ENCODE measurements at regions not wholly inside any gene's neighbourhood (a gene's known extent, or its start where the extent isn't known, plus 50 kb on each side); places are given as distances from the start of the nearest gene placed in this dataset.
"Not testable (repeated sequence)": the region's sequence is repeated elsewhere in the genome, so short reads cannot be mapped to it uniquely, and the experiment has no call there.

DNA sequence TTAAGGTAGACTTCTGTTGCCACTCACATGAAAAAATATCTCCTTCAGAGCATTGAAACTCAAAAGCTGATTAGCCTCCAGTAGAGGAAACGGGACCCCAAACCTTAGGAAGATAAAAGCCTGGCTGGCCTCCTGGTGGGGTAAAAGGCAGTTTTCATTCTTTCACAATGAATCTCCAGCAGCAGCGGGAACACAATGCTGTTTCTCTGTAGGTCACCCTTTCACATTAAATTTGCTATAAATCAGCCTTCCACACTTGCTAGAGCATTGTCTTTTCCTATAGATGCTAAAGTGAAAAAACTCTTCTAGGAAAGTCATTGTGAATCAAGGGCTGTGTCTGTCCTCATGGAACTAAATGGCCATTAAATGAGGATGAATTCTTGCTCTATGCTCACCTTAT, 207.3 kb upstream of the MAGEB2 start:
- Mint-ChIP-seq H3K27me3 (ENCODE audit: low read depth) (no peaks in the 10 kb centered on the region), H3K9me3 (peaks cover 2 to 9% of the 10 kb centered on the region in 2 donors), H3K4me1 (ENCODE audit: low read depth) (no peaks in the 10 kb centered on the region), H3K36me3 (ENCODE audit: insufficient read depth in 2 of 2) (peaks cover 0 to 4% of the 10 kb centered on the region in 2 donors), H3K4me3 (no peak overlapping the region), H3K27ac (no peak overlapping the region)
- DNase-seq (no peak), ATAC-seq (replicated peaks in 1 of 2) (no peak)

DNA sequence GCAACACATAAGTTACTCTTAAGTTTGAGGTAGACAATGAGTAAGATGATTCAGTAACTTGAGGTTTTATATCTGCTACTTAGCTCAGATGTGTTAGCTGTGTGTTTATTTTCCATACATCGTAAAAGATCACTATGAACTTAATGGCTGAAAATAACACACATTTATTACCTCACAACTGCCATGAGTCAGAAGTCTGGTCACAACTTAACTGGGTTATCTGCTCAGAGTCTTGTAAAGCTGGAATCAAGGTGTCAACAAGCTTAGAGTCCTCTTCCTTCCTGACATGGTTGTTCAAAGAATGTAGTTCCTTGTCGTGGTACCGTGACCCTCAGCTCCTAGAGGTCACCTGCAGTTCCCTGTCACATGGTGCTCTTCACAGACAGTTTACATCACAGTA, 204.9 kb upstream of the MAGEB2 start:
- ATAC-seq (replicated peaks in 1 of 2) (no peak), DNase-seq (no peak)
- H3K9me3 Mint-ChIP-seq = peaks cover 2 to 7% of the 10 kb centered on the region in 2 donors
- no peaks in the 10 kb centered on the region for H3K27me3 Mint-ChIP-seq (ENCODE audit: low read depth)
- no peak overlapping the region for H3K4me3 Mint-ChIP-seq
- H3K27ac Mint-ChIP-seq = no peak overlapping the region
- H3K36me3 Mint-ChIP-seq (ENCODE audit: insufficient read depth in 2 of 2) = peaks cover 0 to 4% of the 10 kb centered on the region in 2 donors
- H3K4me1 Mint-ChIP-seq (ENCODE audit: low read depth) = no peaks in the 10 kb centered on the region

DNA sequence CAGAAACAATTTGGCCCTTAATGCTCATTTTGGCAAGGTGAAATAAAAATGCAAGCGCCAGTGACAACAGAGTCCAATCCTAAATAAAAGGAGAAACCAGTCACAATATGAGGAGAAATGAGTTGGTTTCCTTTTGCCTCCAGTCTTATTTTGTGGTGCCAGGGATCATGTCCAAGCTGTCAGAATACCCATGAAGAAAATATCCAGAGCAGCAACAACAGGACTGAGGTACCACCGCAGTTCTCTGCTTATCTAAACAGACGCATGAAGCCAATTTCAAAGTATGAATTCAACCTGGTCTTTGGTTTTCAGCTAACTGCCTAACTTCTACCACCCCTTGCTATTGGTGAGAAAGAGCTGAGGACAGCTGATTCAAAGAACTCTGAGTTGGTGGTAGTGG, 199.9 kb upstream of the MAGEB2 start:
- Mint-ChIP-seq H3K27ac (no peak overlapping the region), H3K36me3 (ENCODE audit: insufficient read depth in 2 of 2) (peaks cover 0 to 3% of the 10 kb centered on the region in 2 donors), H3K27me3 (ENCODE audit: low read depth) (no peaks in the 10 kb centered on the region), H3K4me1 (ENCODE audit: low read depth) (no peaks in the 10 kb centered on the region), H3K9me3 (peaks cover 2 to 3% of the 10 kb centered on the region in 2 donors), H3K4me3 (no peak overlapping the region)
- ATAC-seq (replicated peaks in 1 of 2) = no peak
- DNase-seq = no peak

DNA sequence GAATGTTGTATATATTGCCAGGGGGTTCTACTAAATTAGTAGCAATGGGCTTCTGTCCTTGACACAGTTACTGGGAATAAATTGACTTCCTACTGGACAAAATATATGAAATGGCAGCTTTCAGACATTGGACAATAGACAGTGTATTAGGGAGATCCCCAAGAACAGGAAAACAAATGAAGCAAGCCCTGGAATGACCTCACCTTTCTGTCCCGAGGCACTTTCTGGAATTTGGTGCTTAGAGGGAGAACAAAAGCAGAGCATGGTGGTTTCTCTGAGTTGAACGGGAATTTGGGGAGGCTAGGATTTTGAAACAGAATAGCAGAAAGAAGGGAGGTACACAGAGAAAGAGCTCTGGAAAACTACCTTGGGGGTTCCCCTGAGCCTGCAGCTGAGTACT, 187.7 kb upstream of the MAGEB2 start:
- H3K27ac Mint-ChIP-seq = no peak overlapping the region
- ATAC-seq (replicated peaks in 1 of 2) = no peak
- H3K4me1 Mint-ChIP-seq (ENCODE audit: low read depth) = no peaks in the 10 kb centered on the region
- no peaks in the 10 kb centered on the region for H3K36me3 Mint-ChIP-seq (ENCODE audit: insufficient read depth in 2 of 2)
- peaks cover 0 to 1% of the 10 kb centered on the region in 2 donors for H3K9me3 Mint-ChIP-seq
- DNase-seq = no peak
- no peaks in the 10 kb centered on the region for H3K27me3 Mint-ChIP-seq (ENCODE audit: low read depth)
- H3K4me3 Mint-ChIP-seq = no peak overlapping the region

DNA sequence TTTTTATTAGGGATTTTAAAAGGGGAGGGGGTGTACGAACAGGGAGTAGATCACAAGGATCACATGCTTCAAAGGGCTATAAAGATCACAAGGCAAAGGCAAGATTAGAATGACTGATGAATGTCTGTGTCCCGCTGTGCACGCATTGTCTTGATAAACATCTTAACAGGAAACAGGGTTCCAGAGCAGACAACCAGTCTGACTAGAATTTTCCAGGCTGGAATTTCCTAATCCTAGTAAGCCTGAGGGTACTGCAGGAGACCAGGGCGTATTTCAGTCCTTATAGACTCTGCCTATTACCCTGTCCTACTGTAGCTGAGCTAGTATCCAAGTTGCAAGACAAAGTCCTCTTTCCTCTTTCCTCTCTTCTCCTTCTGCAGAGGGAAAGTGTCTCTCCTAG, 179.0 kb upstream of the MAGEB2 start:
- not testable (repeated sequence) for H3K27me3 Mint-ChIP-seq (ENCODE audit: low read depth); H3K4me1 Mint-ChIP-seq (ENCODE audit: low read depth); H3K9me3 Mint-ChIP-seq; H3K4me3 Mint-ChIP-seq; H3K36me3 Mint-ChIP-seq (ENCODE audit: insufficient read depth in 2 of 2); DNase-seq; H3K27ac Mint-ChIP-seq; ATAC-seq (replicated peaks in 1 of 2)

DNA sequence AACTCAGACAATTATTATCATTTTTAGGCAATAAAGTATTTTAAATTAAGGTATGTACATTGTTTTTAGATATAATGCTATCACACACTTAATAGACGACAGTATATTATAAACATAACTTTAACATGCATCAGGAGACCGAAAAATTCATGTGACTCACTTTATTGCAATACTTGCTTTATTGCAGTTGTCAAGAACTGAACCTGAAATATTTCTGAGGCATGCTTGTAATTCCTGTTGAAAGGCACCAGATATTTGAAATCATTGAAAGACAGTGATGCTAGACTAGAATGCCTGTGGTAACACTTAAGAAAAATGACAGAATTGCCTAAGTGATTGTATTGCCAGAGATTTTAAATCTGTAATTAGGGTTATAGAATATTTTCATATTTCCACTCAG, 175.6 kb upstream of the MAGEB2 start:
- no peaks in the 10 kb centered on the region for H3K36me3 Mint-ChIP-seq (ENCODE audit: insufficient read depth in 2 of 2)
- H3K9me3 Mint-ChIP-seq = peaks cover 0 to 2% of the 10 kb centered on the region in 2 donors
- no peaks in the 10 kb centered on the region for H3K27me3 Mint-ChIP-seq (ENCODE audit: low read depth)
- H3K4me1 Mint-ChIP-seq (ENCODE audit: low read depth) = no peaks in the 10 kb centered on the region
- no peak overlapping the region for H3K4me3 Mint-ChIP-seq
- no peak for DNase-seq
- no peak overlapping the region for H3K27ac Mint-ChIP-seq
- no peak for ATAC-seq (replicated peaks in 1 of 2)

DNA sequence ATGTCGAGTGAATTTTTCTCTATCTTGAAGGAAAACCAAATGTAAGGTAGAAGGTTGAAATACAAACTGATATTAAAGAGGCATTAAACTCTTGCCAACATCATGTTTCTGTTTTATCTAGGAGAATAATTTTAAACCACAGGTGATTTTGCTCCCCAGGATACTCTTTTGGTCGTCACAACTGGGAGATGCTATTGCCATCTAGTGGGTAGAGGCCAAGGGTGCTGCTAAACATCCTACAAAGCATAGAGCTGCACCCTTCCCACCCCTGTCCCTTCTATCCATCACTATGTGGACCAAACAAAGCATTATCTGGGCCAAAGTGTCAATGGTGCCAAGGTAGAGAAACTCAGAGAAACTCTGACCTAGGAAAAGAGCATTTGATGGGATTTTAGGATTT, 154.6 kb upstream of the MAGEB2 start:
- Mint-ChIP-seq H3K36me3 (ENCODE audit: insufficient read depth in 2 of 2) (no peaks in the 10 kb centered on the region), H3K27ac (no peak overlapping the region), H3K9me3 (no peaks in the 10 kb centered on the region), H3K27me3 (ENCODE audit: low read depth) (no peaks in the 10 kb centered on the region), H3K4me3 (no peak overlapping the region), H3K4me1 (ENCODE audit: low read depth) (no peaks in the 10 kb centered on the region)
- DNase-seq = no peak
- ATAC-seq (replicated peaks in 1 of 2) = no peak

DNA sequence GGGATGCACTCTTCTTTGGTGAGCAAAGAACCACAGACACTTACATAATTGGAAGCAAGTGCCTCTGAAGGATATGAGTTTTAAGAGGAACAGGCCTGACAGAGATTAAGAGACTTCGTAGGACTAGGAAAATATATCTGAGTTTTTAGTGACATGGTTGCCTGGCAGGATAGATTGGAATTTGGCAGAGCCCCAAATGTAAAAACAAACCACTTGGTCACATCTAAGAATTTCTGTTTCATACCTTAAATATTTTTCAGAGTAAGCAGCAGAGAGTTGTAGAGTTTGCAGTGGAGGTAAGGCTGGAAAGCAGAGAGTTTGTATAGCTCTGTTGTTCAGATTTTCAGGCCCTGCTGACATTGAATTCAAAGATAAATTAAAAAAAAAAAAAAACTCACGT, 150.1 kb upstream of the MAGEB2 start:
- no peak overlapping the region for H3K27ac Mint-ChIP-seq
- DNase-seq = no peak
- ATAC-seq (replicated peaks in 1 of 2) = no peak
- H3K4me1 Mint-ChIP-seq (ENCODE audit: low read depth) = no peaks in the 10 kb centered on the region
- H3K9me3 Mint-ChIP-seq = peaks cover 0 to 2% of the 10 kb centered on the region in 2 donors
- H3K36me3 Mint-ChIP-seq (ENCODE audit: insufficient read depth in 2 of 2) = no peaks in the 10 kb centered on the region
- no peak overlapping the region for H3K4me3 Mint-ChIP-seq
- no peaks in the 10 kb centered on the region for H3K27me3 Mint-ChIP-seq (ENCODE audit: low read depth)

DNA sequence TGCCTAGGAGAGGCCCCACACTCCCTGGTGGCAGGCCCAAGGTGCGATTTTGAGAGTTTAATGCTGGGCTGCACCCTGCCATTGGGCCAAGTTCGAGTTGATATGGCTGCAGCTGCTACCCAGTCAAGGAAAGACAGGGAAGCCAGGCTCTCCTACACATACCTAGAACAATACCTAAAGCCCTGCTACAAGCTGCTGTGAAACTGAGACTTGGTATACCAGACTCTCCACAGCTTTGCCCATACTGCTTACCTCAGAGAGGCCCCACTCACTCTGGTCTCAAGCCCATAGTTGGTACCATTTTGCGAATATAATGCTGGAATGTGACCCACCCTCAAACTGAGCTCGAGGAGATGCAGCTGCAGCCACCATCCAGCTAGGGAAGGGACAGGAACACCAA, 147.7 kb upstream of the MAGEB2 start:
- Mint-ChIP-seq H3K4me1 (ENCODE audit: low read depth) (no peaks in the 10 kb centered on the region), H3K9me3 (peaks cover 0 to 2% of the 10 kb centered on the region in 2 donors), H3K4me3 (no peak overlapping the region), H3K27me3 (ENCODE audit: low read depth) (no peaks in the 10 kb centered on the region), H3K27ac (no peak overlapping the region), H3K36me3 (ENCODE audit: insufficient read depth in 2 of 2) (no peaks in the 10 kb centered on the region)
- ATAC-seq (replicated peaks in 1 of 2) = no peak
- DNase-seq = no peak

DNA sequence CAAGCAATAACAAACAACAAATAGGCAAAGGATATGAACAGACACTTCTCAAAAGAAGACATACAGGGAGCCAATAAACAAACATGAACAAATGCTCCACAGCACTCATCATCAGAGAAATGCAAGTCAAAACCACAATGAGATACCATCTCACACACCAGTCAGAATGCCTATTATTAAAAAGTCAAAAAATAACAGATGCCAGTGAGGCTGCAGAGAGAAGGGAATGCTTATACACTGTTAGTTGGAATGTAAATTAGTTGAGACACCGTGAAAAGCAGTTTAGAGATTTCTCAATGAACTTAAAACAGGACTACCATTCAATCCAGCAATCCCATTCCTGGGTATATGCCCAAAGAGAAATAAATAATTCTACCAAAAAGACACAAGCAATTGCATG, 129.8 kb upstream of the MAGEB2 start:
- Mint-ChIP-seq H3K36me3 (ENCODE audit: insufficient read depth in 2 of 2) (no peaks in the 10 kb centered on the region), H3K27ac (no peak overlapping the region), H3K4me1 (ENCODE audit: low read depth) (no peaks in the 10 kb centered on the region), H3K27me3 (ENCODE audit: low read depth) (no peaks in the 10 kb centered on the region), H3K9me3 (no peaks in the 10 kb centered on the region), H3K4me3 (no peak overlapping the region)
- ATAC-seq (replicated peaks in 1 of 2) (no peak), DNase-seq (no peak)

DNA sequence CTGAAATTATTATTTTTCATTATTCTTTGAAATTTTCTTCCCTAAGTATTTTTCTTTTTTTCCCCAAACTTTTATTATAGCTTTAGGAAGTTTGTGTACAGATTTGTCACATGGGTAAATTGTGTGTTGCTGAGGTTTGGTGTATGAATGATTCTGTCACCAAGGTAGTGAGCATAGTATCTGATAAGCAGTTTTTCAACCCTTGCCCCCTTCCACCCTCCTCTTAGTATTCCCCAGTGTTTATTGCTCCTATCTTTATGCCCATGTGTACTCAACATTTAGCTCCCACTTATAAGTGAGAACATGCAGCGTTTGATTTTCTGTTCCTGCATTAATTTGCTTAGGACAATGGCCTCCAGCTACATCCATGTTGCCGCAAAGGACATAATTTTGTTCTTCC, 103.9 kb upstream of the MAGEB2 start:
- no peaks in the 10 kb centered on the region for H3K27me3 Mint-ChIP-seq (ENCODE audit: low read depth)
- no peaks in the 10 kb centered on the region for H3K4me1 Mint-ChIP-seq (ENCODE audit: low read depth)
- no peaks in the 10 kb centered on the region for H3K9me3 Mint-ChIP-seq
- no peak overlapping the region for H3K27ac Mint-ChIP-seq
- H3K36me3 Mint-ChIP-seq (ENCODE audit: insufficient read depth in 2 of 2) = no peaks in the 10 kb centered on the region
- no peak overlapping the region for H3K4me3 Mint-ChIP-seq
- ATAC-seq (replicated peaks in 1 of 2) = no peak
- DNase-seq = no peak

DNA sequence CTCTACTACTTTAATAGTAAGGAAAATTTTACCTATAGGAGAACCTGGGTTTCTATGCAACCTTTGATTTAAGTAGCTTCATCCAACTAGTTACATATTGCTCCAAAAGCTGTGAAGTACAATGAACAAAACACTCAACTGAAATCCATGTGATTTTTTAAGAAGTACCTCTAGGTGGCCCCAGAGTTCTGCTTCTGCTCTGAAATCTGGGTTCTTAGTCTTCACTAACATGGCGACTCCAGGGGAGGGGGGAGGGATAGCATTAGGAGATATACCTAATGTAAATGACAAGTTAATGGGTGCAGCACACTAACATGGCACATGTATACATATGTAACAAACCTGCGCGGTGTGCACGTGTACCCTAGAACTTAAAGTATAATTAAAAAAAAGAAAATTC, 73.4 kb upstream of the MAGEB2 start:
- Mint-ChIP-seq H3K27me3 (ENCODE audit: low read depth) (no peaks in the 10 kb centered on the region), H3K27ac (no peak overlapping the region), H3K4me3 (no peak overlapping the region), H3K9me3 (no peaks in the 10 kb centered on the region), H3K4me1 (ENCODE audit: low read depth) (no peaks in the 10 kb centered on the region), H3K36me3 (ENCODE audit: insufficient read depth in 2 of 2) (no peaks in the 10 kb centered on the region)
- DNase-seq = no peak
- ATAC-seq (replicated peaks in 1 of 2) = peak in 1 of 2 donors; percentile 20

DNA sequence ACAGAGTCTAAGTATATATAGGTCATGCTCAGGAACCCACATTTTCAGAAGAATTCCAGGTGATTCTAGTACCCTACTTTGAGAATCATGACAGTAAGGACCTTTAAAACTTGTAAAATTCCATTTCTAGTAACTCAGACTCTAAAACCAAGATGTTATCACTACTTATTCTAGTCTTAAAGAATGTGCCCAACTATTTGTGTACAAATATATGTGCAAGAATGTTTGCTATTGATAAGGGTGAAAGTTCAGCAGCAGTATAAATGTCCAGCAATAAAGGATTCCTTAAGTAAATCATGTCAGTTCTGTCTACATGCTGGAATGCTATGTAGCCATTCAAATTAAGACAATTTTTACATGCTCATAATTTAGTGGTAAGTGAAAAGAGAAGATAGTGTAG, 71.1 kb upstream of the MAGEB2 start:
- ATAC-seq (replicated peaks in 1 of 2) (no peak), DNase-seq (no peak)
- Mint-ChIP-seq H3K4me3 (no peak overlapping the region), H3K27me3 (ENCODE audit: low read depth) (no peaks in the 10 kb centered on the region), H3K4me1 (ENCODE audit: low read depth) (no peaks in the 10 kb centered on the region), H3K36me3 (ENCODE audit: insufficient read depth in 2 of 2) (no peaks in the 10 kb centered on the region), H3K9me3 (no peaks in the 10 kb centered on the region), H3K27ac (no peak overlapping the region)

DNA sequence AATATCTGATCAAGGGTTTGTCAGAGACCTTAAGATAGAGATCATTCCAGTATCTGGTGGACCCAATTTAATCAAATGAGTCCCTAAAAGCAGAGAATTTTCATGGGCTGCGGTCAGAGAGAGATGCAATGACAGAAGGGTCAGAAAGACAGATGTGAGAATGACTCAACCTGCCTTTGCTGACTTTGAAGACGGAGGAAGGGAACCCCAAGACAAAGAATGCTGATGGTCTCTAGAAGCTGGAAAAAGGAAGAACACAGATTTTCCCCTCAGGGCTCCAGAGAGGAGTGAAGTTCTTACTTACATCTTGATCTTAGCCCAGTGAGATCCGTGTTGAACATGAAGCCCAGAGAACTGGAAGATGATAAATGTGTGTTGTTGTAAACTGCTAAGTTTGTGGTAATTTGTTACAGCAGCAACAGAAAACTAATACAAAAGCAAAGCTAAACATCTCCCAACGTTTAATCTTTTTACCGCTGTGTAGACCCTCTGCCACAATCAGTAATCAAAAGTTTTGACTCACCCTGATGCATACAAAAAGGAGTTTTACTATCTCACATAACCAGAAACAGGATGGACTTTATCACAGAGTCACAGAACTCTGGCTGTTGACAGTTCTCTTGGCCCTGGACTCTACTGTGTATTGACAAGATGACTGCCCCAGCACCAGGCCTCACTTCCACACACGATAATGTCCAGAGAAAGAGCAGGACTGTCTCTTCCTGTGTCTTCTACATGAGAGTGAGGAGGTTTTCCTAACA, 70.2 kb upstream of the MAGEB2 start:
- H3K36me3 Mint-ChIP-seq (ENCODE audit: insufficient read depth in 2 of 2) = no peaks in the 10 kb centered on the region
- no peaks in the 10 kb centered on the region for H3K4me1 Mint-ChIP-seq (ENCODE audit: low read depth)
- DNase-seq (no peak), ATAC-seq (replicated peaks in 1 of 2) (no peak)
- no peak overlapping the region for H3K27ac Mint-ChIP-seq
- no peaks in the 10 kb centered on the region for H3K27me3 Mint-ChIP-seq (ENCODE audit: low read depth)
- H3K4me3 Mint-ChIP-seq = no peak overlapping the region
- H3K9me3 Mint-ChIP-seq = no peaks in the 10 kb centered on the region
